ENCODE measurements at regions not wholly inside any gene's neighbourhood (a gene's known extent, or its start where the extent isn't known, plus 50 kb on each side); places are given as distances from the start of the nearest gene placed in this dataset.
A peak's percentile ranks its signal among the peaks of the same experiment; 100 is the strongest.

DNA sequence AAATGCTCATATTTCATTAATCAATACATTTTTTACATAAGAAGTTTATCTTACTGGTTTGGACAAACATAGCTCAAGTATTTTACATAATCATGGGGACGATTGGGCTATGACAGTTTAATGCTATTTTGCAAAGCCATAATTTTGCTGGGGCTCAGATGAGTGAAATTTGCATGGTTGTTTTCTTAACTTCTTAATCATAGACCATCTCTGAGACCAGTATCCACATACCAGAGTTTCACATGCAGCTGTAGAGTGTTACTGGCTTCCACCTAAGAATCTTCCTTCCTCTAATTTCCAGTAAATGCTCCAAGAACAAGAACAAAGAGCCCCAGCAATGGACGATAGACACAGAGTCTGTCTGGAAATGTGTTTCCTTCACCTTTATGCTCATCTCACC, 303.0 kb upstream of the TMEM132C start:
- Histone ChIP-seq H3K4me3 (ENCODE audit: low read length) (no peak overlapping the region), H3K4me1 (ENCODE audit: insufficient read depth, low read length) (no peaks in the 10 kb centered on the region), H3K27me3 (ENCODE audit: low read length) (no peaks in the 10 kb centered on the region), H3F3A (ENCODE audit: low read length, unreplicated experiment) (no peaks in the 10 kb centered on the region), H2AFZ (ENCODE audit: low read length) (no peak overlapping the region), H3K9ac (ENCODE audit: low read length) (no peak overlapping the region), H3K4me2 (ENCODE audit: low read length) (no peak overlapping the region), H3K9me3 (ENCODE audit: low read length) (no peaks in the 10 kb centered on the region), H3K9me2 (replicated peaks; ENCODE audit: low read length) (no peaks in the 10 kb centered on the region), H3K79me2 (ENCODE audit: low read length) (no peaks in the 10 kb centered on the region), H3K27ac (ENCODE audit: low read length) (no peak overlapping the region), H4K20me1 (ENCODE audit: low read length) (no peaks in the 10 kb centered on the region), H3K36me3 (ENCODE audit: low read depth, low read length) (no peaks in the 10 kb centered on the region)
- intact Hi-C loops (cut with micrococcal nuclease): no loop called here
- ChIA-PET CTCF (no interaction called here), POLR2A (ENCODE audit: unreplicated experiment) (no interaction called here)
- no peak for DNase-seq
- TF ChIP-seq, protein P1, sequence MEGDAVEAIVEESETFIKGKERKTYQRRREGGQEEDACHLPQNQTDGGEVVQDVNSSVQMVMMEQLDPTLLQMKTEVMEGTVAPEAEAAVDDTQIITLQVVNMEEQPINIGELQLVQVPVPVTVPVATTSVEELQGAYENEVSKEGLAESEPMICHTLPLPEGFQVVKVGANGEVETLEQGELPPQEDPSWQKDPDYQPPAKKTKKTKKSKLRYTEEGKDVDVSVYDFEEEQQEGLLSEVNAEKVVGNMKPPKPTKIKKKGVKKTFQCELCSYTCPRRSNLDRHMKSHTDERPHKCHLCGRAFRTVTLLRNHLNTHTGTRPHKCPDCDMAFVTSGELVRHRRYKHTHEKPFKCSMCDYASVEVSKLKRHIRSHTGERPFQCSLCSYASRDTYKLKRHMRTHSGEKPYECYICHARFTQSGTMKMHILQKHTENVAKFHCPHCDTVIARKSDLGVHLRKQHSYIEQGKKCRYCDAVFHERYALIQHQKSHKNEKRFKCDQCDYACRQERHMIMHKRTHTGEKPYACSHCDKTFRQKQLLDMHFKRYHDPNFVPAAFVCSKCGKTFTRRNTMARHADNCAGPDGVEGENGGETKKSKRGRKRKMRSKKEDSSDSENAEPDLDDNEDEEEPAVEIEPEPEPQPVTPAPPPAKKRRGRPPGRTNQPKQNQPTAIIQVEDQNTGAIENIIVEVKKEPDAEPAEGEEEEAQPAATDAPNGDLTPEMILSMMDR (conservative IDR thresholded peaks at IDR 0.05; ENCODE audit: low read depth, low read length): no peak
- no peak for TF ChIP-seq EZH2 (IDR thresholded peaks at IDR 0.05; ENCODE audit: low read length, unreplicated experiment)
- no peak for TF ChIP-seq EZH2phosphoT487 (IDR thresholded peaks at IDR 0.05; ENCODE audit: borderline replicate concordance, low read length)
- no TSS peak for BruUV-seq (replicated peaks)
- no peak for ATAC-seq

DNA sequence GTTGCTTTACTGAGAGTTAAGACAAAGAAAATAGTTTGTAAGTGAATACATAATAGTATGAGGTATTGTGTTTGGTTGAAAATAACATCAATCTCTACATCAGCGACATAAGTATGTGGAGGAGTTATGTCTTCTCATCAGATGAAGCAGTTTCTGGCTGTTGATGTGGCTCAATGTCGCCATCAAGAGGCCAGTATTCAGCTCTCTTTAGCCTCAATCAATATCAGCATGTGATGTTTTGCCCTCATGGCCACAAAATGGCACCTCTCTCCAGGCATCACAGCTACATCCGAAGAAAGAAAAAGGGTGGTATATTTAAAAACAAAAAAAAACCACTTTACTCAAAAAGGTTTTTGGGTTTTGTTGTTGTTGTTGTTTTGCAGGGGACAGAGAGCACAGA, 302.3 kb upstream of the TMEM132C start:
- Histone ChIP-seq H3K27me3 (ENCODE audit: low read length) (no peaks in the 10 kb centered on the region), H4K20me1 (ENCODE audit: low read length) (no peaks in the 10 kb centered on the region), H3K79me2 (ENCODE audit: low read length) (no peaks in the 10 kb centered on the region), H3K4me1 (ENCODE audit: insufficient read depth, low read length) (no peaks in the 10 kb centered on the region), H3K9ac (ENCODE audit: low read length) (no peak overlapping the region), H3K36me3 (ENCODE audit: low read depth, low read length) (no peaks in the 10 kb centered on the region), H2AFZ (ENCODE audit: low read length) (no peak overlapping the region), H3K4me3 (ENCODE audit: low read length) (no peak overlapping the region), H3K4me2 (ENCODE audit: low read length) (no peak overlapping the region), H3K27ac (ENCODE audit: low read length) (no peak overlapping the region), H3K9me3 (ENCODE audit: low read length) (no peaks in the 10 kb centered on the region), H3F3A (ENCODE audit: low read length, unreplicated experiment) (no peaks in the 10 kb centered on the region), H3K9me2 (replicated peaks; ENCODE audit: low read length) (no peaks in the 10 kb centered on the region)
- intact Hi-C loops (cut with micrococcal nuclease): no loop called here
- no TSS peak for BruUV-seq (replicated peaks)
- POLR2A ChIA-PET (ENCODE audit: unreplicated experiment): no interaction called here
- no peak for ATAC-seq
- TF ChIP-seq EZH2 (IDR thresholded peaks at IDR 0.05; ENCODE audit: low read length, unreplicated experiment): no peak
- no peak for TF ChIP-seq EZH2phosphoT487 (IDR thresholded peaks at IDR 0.05; ENCODE audit: borderline replicate concordance, low read length)
- TF ChIP-seq, protein P1 (conservative IDR thresholded peaks at IDR 0.05; ENCODE audit: low read depth, low read length): peak; percentile 64
- DNase-seq: peak; percentile 59
- CTCF ChIA-PET: interaction anchor here (0.8 kb wide), 1 partner anchor 20 kb away, joined by 4 read pairs; no protein-coding TSS in a partner anchor

DNA sequence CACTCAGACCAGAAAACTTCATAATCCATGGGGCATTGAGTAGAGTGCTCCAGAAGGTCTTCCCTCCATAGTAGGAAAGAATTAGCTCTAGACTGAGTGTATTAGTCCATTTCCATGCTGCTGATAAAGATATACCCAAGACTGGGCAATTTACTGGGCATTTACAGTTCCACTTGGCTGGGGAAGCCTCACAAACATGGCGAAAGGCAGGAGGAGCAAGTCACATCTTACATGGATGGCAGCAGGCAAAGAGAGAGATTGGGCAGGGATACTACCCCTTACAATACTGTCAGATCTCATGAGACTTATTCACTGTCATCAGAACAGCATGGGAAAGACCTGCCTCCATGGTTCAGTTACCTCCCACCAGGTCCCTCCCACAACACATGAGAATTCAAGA, 300.6 kb upstream of the TMEM132C start:
- DNase-seq (no peak), ATAC-seq (no peak)
- no peaks in the 10 kb centered on the region for H4K20me1 ChIP-seq (ENCODE audit: low read length)
- no TSS peak for BruUV-seq (replicated peaks)
- no peaks in the 10 kb centered on the region for H3K27me3 ChIP-seq (ENCODE audit: low read length)
- H3K4me2 ChIP-seq (ENCODE audit: low read length): no peak overlapping the region
- no peaks in the 10 kb centered on the region for H3K4me1 ChIP-seq (ENCODE audit: insufficient read depth, low read length)
- H3K9me3 ChIP-seq (ENCODE audit: low read length): no peaks in the 10 kb centered on the region
- intact Hi-C loops (cut with micrococcal nuclease): no loop called here
- no peaks in the 10 kb centered on the region for H3K36me3 ChIP-seq (ENCODE audit: low read depth, low read length)
- no peak overlapping the region for H2AFZ ChIP-seq (ENCODE audit: low read length)
- H3K79me2 ChIP-seq (ENCODE audit: low read length): no peaks in the 10 kb centered on the region
- POLR2A ChIA-PET (ENCODE audit: unreplicated experiment): no interaction called here
- H3K27ac ChIP-seq (ENCODE audit: low read length): no peak overlapping the region
- no peaks in the 10 kb centered on the region for H3K9me2 ChIP-seq (replicated peaks; ENCODE audit: low read length)
- no peak for TF ChIP-seq EZH2 (IDR thresholded peaks at IDR 0.05; ENCODE audit: low read length, unreplicated experiment)
- no peak overlapping the region for H3K9ac ChIP-seq (ENCODE audit: low read length)
- CTCF ChIA-PET: no interaction called here
- H3F3A ChIP-seq (ENCODE audit: low read length, unreplicated experiment): no peaks in the 10 kb centered on the region
- no peak overlapping the region for H3K4me3 ChIP-seq (ENCODE audit: low read length)

Data from PC-3 (cell line).